NCI-H69 (cell line): ENCODE measurements at regions not wholly inside any gene's neighbourhood (a gene's known extent, or its start where the extent isn't known, plus 50 kb on each side); places are given as distances from the start of the nearest gene placed in this dataset.
A peak's percentile ranks its signal among the peaks of the same experiment; 100 is the strongest.

Source experiments
- DNase-seq: peaks from one replicate; lab custom pipeline; 2025; lab: John Stamatoyannopoulos, UW

DNA sequence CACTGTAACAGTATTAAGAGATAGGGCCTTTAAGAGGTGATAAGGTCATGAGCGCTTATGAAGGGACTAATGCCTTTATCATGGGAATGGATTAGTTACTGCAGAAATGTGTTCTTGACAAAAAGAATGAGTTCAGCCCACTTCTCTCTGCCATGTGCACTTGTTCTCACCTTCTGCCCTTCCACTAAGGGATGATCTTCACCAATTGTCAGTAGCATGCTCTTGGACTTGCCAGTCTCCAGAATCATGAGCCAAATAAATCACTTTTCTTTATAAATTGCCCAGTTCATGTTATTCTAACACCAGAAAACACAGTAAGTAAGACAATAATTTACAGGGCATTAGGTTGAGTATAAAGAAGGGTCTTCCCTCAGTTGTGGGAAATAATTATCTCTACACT, 189.1 kb downstream of the CRPPA start:
- no peak for DNase-seq

DNA sequence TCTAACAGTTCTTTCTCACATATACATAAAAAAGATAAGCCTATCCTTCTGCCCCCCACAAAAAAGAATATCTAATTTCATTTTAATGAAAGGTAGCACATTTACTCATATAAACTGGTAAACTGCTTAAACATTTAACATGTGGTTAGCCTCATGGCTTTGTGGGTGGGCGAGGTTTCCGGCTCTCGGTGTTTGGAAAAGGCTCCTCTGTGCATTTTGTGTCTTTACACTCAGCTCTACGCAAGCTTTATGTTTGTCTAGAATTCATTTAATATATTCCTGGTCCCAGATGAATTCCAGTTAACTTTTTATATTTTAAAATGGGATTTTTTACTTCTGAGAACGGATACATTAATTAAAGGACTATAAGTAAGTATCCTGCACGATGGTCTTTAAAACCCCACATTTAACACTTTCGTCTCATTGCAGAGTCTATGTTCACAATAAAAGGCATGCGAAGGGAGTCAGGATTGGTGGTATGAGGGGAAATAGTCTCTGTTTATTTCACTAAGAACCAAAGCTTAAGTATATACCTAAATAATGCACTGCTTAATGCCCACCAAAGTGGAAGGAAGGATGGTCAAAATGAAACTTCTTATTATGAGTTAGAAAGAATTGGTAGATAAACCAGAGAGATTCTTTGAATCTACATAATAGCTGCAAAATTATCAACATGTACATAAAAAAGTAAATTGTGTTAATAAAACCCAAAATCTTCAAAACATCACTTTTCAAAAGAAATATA, 197.2 kb downstream of the CRPPA start:
- DNase-seq, result no peak

DNA sequence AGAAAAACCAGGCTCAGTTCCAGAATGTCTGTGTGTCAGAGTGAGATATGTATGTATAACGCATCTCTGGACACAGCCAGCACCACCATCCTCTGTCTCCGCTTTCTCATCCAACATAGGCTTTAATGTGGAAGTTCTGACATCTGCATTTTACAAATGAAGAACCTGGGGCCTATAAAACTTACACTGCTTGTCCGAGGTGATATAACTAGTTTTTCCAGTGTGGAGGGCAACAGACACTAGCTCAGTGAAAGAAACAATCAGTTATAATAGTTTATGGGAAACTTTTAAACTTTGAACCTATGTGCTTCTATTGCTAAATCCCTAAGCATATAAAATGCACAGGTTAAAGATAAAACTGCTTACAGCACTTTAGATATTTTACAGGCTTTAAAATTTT, 208.7 kb downstream of the CRPPA start:
- DNase-seq, result no peak

DNA sequence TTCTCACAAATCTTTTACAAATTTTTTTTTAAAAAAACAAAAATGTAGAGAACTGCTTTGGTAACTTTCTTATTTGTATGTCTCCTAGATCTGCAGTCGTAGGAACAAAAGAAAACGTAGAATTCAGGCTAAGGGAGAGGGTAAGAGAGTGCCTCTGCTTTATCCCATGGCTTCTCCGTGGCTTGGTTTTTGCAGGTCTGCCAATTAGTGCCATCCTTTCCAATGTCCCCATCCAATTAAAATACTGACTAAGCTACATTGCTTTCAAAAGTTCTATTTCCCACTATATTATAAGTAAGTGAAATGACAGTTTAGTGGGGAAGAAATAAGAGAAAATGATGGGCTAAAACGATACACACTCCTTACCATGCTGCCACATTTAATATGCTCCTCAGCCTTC, 209.3 kb downstream of the CRPPA start:
- no peak for DNase-seq

DNA sequence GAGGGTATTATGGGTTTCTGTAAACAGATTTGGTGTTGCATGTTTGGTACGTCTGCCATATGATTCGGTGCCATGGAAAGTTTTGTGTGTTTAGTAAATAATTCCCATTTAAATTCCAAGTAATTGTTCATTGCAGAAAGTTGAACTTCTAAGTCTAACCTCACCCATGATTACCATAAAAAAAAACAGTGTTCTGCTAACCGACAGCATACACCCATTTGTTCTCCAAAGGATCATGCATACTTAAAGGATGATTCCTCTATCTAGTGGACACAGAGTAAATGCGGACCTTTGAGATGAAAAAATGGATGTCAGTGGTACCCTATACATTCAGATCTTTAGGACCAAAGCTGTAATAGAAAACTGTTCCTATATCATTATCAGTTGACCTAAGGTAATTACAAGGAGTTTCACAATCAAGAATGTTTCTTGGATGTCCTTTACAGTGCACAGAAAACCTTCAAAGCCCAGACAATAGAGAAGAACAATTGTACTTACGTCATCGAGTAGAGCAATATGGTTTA, 209.9 kb downstream of the CRPPA start:
- no peak for DNase-seq

DNA sequence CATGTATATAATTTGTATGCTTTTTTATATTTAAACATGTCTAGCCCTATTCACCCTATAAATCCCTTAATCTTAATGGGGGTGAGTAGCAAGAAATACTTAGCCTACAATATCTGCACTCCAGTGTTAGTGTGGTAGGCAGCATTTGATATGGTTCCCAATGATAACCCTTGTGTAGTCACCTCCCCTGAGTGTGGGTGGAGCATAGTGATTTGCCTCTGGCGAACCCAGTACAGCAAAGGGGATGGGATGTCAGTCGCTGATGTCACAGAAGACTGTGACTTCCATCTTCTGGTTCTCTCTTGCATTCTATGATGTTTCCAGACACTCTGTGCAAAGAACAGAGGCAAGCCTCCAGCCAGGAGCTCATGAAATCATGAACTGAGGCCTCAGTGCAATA, 211.2 kb downstream of the CRPPA start:
- no peak for DNase-seq

DNA sequence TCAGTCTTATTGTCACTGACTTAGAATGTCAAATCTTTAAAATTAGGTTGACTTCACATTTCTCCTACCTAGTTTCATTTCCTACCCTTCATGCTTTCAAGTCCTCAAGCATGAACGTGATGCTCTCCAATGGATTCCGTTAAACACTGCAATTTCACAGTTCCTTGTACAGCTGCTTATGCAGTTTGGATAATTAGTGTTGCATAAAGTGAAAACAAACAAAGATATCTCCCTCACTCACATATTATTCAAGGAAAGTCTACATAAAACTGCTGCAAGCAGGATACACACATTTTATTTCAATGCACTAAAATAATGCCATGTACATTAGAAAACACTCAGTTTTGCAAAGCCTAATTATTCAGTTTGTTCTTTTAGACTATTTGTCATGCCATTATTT, 214.0 kb downstream of the CRPPA start:
- no peak for DNase-seq

DNA sequence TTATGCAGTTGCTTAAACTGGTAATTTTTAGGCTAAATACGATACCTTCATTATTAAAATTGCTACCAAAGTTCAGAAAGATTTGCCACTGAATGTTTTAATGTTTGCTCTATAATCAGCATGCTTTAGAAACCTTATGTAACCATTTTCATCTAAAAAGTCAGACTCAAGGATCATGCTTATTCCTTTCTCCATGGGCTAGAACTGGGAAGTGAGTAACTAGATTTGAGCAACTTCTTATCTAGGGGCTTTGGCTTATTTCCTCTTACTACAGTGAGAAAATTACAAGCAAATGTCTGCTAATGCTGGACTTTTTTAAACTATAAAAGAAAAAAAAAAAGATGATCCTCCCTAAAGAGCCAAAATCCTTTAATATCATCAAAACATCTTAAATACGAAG, 215.9 kb downstream of the CRPPA start:
- no peak for DNase-seq

DNA sequence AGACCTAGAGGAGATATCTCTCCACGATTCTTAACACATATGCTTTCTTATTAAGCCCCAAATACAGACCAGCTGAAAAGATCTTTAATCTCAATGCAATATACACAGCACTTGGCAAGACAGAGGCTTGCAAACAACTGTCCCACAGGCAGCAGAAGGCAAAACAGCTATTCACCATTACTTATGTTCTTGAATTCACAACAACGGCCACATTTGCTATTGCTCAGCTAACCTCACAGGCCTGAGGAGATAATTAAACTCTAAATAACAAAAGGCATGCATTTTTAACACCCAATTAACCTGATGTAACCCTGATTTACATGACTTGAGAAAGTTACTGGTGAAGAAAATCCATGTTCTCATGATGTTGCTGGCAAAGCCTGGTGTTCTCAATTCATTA, 216.4 kb downstream of the CRPPA start:
- peak; percentile 4 for DNase-seq

DNA sequence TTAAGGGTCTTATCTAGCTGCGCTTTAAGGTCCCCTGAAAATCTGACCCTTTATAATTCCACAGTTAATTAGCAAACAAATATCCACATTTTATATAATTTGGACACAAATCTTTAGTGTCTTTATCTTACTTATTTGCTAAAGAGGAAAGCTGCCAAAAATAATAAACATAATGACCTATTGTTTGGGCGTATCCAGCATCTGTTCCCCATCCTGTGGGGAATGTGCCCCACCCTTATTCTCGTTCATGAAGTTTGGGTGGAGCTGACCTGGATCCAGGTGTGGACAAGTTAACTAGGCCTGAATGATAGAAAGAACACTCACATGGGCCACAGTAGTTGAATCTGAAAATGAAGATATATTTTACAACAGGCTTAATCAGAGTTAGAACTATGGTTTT, 218.3 kb downstream of the CRPPA start:
- DNase-seq, result peak; percentile 46

DNA sequence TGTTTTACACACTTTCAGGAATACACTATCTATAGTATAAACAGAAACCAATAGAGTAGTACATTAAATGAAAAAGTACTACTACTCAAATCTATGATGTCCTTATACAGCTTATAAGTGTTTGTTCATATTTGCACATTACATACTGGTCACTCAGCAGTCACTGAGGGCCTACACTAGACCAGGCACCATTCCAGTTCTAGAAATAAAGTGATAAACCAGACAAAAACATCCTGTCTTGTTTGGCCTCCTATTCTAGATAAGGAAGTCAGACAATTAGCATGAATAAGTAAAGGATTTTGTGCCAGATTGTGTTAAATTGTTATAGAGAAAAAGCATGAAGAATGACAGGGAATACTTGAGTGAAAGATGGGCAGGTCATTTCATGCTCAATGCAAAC, 219.0 kb downstream of the CRPPA start:
- DNase-seq, result no peak

DNA sequence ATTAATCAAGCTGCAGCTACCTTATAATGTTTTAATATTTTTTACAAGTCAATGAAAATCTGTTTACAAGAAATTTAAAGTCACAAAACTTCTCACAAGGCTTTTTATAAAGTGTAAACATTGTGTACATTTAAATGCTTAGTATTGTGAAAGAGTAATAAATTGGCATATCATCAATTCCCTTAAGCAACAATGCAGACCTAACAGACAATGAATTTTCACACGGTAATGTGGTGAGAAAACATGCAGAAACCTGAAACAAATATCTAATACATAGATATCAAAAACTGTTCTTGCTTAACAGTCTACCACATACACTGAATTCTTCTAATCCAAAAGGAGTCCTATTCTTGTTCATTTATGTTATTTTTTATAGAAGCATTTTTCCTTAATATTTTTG, 220.7 kb downstream of the CRPPA start:
- DNase-seq, result no peak

DNA sequence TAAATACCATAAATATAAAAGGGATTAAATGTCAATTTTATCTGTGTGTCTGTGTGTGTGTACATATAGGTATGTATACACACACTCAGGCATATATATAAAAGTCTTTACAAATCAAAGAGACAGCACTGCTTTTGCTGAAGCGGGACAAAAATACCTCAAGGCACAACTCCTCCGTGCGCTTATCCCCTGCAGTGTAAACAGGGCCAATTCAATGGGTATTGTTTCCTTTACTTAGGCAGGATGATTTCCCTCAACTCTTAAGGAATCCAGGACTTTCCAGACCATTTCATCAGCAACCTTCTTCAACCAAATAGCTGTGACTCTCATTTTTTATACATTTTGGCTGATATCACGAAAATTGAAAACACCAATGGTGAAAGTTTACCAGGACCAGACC, 227.7 kb downstream of the CRPPA start:
- no peak for DNase-seq

DNA sequence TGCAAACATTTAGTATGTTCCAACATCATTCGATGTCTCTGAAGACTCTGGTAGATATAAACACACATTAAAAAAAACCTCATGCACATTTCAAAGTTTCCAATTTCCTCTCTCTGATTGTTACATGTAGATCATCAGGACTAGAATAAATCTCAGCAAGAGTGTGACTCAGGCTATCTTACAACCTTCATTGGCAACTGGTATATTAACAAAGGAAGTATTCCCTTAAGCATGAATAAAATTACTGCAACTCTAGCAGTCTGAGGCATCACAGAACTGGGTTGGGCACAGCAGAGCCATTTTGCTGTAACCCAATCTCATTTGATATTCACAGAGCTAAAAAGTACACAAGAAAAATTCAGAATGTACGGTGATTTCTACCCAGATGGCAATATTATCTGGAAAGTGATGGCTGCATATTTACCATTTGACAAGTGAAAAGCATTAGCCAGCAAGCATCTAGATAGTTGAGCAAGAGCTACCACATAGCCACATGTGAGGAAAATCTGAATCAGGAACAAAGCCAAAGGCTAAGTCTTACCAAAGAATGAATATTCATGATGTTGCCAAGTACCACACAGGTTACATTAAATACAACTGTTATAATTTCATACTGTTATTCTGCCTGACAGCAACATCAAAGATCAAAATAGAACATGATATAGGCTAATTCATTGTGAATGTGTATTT, 232.2 kb downstream of the CRPPA start:
- no peak for DNase-seq

DNA sequence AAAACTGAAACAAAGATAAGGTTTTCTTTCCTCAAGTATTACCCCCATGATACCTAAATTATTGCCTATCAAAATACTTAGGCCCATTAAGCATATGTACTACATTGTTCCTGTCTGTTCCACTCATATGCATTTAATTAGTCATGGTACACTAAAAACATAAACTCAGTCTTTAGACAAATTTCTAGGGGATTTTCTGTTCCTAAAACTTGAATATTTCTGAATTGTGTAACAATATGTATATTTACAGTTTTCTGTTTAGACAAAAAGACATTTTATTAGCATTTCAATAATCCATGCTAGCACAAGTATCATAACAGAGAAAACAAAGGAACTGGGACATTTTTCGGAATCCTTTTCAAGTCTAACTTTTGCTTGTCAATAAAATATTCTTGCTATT, 234.2 kb downstream of the CRPPA start:
- DNase-seq, result no peak

DNA sequence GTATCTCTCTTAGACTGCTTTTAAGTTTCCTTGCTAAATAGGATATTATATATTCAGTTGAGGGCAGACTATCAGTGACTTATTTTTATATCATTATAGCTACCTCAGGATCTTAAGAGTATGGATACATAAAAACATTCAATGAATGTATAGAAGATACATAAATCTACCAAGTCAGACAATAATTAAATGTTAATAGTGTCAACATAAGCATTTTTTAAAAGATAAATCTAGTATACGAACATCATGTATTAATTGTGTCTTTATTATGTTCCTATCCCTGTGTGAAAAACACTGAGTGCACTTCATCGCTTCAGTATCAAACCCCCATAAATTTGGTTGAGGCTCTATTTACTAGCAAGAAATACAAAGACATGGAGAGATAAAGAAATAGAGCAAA, 242.8 kb downstream of the CRPPA start:
- no peak for DNase-seq

DNA sequence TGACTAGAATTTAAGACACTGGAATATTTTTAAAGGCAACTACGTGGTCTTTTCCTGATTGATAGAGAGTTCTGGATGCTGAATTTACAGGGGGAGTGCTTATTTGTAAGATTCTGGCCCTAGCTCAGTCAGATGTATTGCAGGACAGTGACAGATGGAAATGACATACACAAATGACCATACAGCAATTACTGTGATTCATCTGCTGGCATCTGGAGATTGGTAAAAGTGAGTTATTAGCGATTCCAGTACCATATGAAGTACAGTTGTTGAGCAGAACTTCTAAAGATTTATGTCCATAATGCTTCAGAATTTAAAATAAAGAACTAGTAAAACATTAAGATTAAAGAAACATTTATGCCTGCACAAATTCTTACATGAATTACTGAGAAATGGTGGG, 243.2 kb downstream of the CRPPA start:
- no peak for DNase-seq

DNA sequence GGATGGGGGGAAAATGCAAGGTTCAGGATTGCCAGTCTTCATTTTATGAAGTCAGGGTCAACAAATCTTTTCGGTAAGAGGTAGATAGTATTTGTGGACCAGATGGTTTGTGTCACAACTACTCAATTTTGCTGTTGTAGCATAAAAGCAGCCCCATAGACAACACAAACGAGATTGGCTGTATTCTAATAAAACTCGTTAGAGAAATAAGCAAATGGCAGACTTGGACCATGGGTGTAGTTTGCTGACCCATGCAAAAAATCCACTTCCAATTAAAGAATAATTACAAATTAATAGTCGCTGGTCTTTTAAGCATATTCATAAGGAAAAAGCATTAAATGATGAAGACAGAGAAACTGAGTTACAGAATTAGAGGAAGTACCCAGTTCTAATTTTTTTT, 247.1 kb downstream of the CRPPA start:
- DNase-seq, result no peak

DNA sequence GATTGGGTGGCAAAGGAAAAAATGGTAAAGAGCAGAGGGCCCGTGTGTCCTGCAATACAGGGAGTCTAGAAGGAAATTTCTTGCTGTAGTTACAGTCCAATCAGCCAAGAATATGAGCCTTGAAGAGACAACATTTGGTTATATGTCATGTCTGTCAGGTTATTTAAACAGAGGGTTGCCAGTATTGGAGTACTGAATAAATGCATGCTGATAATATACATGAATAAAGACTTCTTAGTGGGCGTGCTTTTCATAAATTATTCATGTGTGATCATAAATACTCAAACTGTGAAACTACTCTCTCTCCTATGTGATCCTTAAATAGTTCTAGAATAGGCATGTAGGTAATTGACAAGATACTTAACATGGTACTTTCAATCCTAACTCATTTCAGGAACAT, 249.0 kb downstream of the CRPPA start:
- no peak for DNase-seq

DNA sequence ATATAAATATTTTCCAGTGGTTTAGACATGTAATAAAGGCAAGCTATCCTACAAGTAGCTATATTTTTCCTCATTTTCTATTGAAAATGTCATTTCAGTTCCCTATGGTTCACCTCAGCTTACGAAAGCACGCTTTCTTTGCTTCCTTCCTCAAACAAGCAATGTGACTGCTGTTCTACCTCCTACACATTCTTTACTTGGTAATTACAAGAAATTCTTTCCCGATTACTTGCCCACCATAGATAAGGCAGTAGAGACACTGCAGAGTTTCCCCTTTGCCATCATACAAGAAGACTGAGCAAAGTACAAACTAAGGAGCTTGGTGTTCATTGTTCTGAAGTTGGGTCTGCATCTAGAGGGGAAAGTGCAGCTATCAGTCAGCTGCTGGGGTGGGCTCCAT, 249.4 kb downstream of the CRPPA start:
- no peak for DNase-seq

DNA sequence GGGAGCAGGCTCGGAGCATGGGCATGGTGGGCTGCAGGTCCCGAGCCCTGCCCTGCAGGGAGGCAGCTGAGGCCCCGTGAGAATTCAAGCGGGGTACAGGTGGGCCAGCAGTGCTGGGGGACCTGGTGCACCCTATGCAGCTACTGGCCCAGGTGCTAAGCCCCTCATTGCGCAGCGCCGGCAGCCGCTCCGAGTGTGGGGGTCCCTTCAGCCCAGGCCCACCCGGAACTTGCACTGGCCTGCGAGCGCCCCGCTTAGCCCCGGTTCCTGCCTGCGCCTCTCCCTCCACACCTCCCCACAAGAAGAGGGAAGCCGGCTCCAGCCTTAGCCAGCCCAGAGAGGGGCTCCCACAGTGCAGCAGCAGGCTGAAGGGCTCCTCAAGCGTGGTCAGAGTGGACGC, 250.7 kb downstream of the CRPPA start:
- no peak for DNase-seq

DNA sequence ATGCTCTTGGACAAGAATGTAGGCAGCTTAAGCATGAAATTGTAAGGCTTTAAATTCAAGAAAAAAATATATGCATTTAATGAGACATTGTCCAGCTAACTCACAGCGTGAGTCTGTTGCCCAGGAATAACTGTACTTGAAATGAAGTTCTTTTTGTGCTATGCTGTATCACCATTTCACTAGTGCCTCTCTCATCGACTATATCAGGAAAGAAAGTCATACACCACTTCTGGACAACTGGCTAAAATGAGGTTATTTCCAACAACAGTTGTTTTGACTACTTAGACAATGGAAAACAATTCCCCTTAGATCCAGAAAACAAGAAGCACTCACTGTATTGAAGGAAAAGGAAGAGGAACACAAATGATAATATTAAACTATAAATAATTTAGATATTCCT, 251.8 kb downstream of the CRPPA start:
- no peak for DNase-seq

DNA sequence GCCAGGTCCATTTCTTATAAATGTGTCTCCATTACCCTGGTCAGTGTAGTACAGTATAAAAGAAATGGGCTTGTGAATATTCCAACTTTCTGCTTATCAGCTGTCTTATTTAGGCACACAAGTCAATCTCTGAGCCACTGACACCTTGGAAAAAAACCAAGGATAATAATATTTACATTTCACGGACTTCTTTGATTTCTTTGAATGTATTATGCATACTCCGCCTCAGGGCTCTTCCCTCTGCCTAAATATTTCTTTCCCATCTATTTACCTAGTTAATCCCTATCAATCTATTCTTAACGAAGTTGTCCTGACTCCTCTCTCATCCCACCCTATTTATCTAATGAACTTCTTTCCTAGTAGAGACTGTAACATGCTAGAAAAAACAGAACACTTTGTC, 253.8 kb downstream of the CRPPA start:
- no peak for DNase-seq

DNA sequence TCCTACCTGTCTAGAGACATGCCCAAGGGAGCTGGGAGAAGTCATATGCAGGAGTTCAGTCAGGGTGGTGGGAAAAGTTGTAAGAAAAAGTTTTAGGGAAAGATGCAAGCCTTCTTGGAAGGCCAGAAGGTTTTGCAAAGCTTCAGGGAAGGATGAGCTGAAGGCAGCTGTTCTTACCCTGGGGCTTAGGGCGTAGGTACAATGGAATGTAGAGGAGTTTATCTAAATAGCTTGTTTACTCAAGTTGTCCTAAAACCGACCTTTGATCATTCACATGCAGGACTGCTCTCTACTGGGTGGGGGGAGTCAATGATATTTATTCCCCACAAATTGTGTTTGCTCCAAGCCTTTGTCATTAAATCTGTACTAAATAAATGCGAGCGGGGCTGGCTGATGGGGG, 277.0 kb downstream of the CRPPA start:
- no peak for DNase-seq
